Fibroblast of the aortic adventitia (primary cell): ENCODE measurements at regions not wholly inside any gene's neighbourhood (a gene's known extent, or its start where the extent isn't known, plus 50 kb on each side); places are given as distances from the start of the nearest gene placed in this dataset.

Experiments used
- DNase-seq: peaks from one replicate; pipeline ENCODE4 v3.0.0-alpha.2; 2010; ENCODE audit warnings: low read depth
- H3K4me3 ChIP-seq: 2 replicates; pipeline ENCODE4 v1.5.1; 2011; ENCODE audit warnings: low read depth, mild to moderate bottlenecking, control low read depth, low read length, moderate library complexity
- CTCF ChIP-seq: IDR thresholded peaks from 2 replicates; pipeline ENCODE4 v1.5.1; 2011; ENCODE audit warnings: mild to moderate bottlenecking, low read length, control low read depth, inconsistent platforms; ENCODE audit not compliant: insufficient read depth

GRCh38 chr6:115811541-115811940, 249.2 kb downstream of the FRK start:
- no peak for TF ChIP-seq CTCF
- DNase-seq, result no peak

GRCh38 chr6:115798229-115798628, 262.5 kb downstream of the FRK start:
- TF ChIP-seq CTCF, result no peak
- H3K4me3 ChIP-seq, result no peak overlapping the region
- no peak for DNase-seq

More at GRCh38 chr6:115811541-115811940, 249.2 kb downstream of the FRK start:
- no peak overlapping the region for H3K4me3 ChIP-seq

- no peak for TF ChIP-seq CTCF
- DNase-seq, result no peak
- no peak overlapping the region for H3K4me3 ChIP-seq
Observed at GRCh38 chr6:115796829-115797228, 263.9 kb downstream of the FRK start.

GRCh38 chr6:115796061-115796460, 264.6 kb downstream of the FRK start:
- H3K4me3 ChIP-seq, result no peak overlapping the region
- no peak for TF ChIP-seq CTCF
- no peak for DNase-seq

GRCh38 chr6:115783402-115784061, 277.2 kb downstream of the FRK start:
- H3K4me3 ChIP-seq, result no peak overlapping the region
- DNase-seq, result peak; percentile 1
- TF ChIP-seq CTCF, result no peak

- H3K4me3 ChIP-seq, result no peak overlapping the region
- no peak for DNase-seq
- TF ChIP-seq CTCF, result no peak
Observed at GRCh38 chr6:115782612-115783011, 278.1 kb downstream of the FRK start.

- H3K4me3 ChIP-seq, result no peak overlapping the region
- no peak for DNase-seq
- no peak for TF ChIP-seq CTCF
Observed at GRCh38 chr6:115773741-115774140, 286.9 kb downstream of the FRK start.
